C4-2B (cell line): ENCODE measurements at regions not wholly inside any gene's neighbourhood (a gene's known extent, or its start where the extent isn't known, plus 50 kb on each side); places are given as distances from the start of the nearest gene placed in this dataset.

ENCODE experiments used
- ZFX ChIP-seq: fragments of 450-650 bp; IDR thresholded peaks from 2 replicates; pipeline ENCODE4 v1.6.1; 2017
- TF ChIP-seq, protein P1 (sequence below): fragments of 450-650 bp; conservative IDR thresholded peaks from 2 replicates; pipeline ENCODE4 v1.5.1; 2017; ENCODE audit warnings: mild to moderate bottlenecking

DNA sequence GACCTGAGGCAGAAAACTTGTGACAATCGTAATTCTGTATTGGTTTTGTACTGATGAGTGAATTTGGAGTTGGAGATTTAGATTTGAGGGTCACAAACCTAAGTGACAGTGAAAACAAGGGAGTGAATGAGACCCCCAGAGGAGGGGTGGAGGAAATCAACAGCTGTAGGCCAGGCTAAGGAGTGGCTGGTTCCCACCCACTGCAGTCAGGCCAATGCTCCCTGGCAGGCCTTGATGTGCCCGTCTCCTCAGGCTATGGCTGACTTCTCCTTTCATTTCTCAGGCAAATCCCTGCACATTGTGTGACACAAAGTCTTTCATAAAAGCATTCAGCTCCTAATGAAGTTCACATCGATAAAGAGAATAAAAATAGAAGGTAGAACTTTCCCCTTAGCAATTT lies 557.6 kb downstream of the CETN3 start:
- TF ChIP-seq, protein P1, sequence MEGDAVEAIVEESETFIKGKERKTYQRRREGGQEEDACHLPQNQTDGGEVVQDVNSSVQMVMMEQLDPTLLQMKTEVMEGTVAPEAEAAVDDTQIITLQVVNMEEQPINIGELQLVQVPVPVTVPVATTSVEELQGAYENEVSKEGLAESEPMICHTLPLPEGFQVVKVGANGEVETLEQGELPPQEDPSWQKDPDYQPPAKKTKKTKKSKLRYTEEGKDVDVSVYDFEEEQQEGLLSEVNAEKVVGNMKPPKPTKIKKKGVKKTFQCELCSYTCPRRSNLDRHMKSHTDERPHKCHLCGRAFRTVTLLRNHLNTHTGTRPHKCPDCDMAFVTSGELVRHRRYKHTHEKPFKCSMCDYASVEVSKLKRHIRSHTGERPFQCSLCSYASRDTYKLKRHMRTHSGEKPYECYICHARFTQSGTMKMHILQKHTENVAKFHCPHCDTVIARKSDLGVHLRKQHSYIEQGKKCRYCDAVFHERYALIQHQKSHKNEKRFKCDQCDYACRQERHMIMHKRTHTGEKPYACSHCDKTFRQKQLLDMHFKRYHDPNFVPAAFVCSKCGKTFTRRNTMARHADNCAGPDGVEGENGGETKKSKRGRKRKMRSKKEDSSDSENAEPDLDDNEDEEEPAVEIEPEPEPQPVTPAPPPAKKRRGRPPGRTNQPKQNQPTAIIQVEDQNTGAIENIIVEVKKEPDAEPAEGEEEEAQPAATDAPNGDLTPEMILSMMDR = no peak
- no peak for TF ChIP-seq ZFX
